Keratinocyte (primary cell): ENCODE measurements at regions not wholly inside any gene's neighbourhood (a gene's known extent, or its start where the extent isn't known, plus 50 kb on each side); places are given as distances from the start of the nearest gene placed in this dataset.
"Not testable (repeated sequence)": the region's sequence is repeated elsewhere in the genome, so short reads cannot be mapped to it uniquely, and the experiment has no call there.

ENCODE experiments used
- EZH2 ChIP-seq: IDR thresholded peaks from one replicate; pipeline ENCODE4 v1.6.1; 2012; ENCODE audit warnings: inconsistent platforms, mild to moderate bottlenecking, low read length, moderate library complexity
- TF ChIP-seq, protein P1 (sequence below), 3 experiments: IDR thresholded peaks in 1 of 3; conservative IDR thresholded peaks in 1 of 3; optimal IDR thresholded peaks in 1 of 3; 2 replicates in 2 of 3; 3 replicates in 1 of 3; pipeline versions ENCODE3 to v1.5.1; 2011; ENCODE audit warnings: low read length in 3 of 3, mild to moderate bottlenecking in 3 of 3, moderate library complexity in 2 of 3, control low read depth in 1 of 3, inconsistent platforms in 1 of 3; ENCODE audit not compliant: insufficient read depth in 2 of 3; ENCODE audit errors: extremely low read depth in 1 of 3

- TF ChIP-seq, protein P1, sequence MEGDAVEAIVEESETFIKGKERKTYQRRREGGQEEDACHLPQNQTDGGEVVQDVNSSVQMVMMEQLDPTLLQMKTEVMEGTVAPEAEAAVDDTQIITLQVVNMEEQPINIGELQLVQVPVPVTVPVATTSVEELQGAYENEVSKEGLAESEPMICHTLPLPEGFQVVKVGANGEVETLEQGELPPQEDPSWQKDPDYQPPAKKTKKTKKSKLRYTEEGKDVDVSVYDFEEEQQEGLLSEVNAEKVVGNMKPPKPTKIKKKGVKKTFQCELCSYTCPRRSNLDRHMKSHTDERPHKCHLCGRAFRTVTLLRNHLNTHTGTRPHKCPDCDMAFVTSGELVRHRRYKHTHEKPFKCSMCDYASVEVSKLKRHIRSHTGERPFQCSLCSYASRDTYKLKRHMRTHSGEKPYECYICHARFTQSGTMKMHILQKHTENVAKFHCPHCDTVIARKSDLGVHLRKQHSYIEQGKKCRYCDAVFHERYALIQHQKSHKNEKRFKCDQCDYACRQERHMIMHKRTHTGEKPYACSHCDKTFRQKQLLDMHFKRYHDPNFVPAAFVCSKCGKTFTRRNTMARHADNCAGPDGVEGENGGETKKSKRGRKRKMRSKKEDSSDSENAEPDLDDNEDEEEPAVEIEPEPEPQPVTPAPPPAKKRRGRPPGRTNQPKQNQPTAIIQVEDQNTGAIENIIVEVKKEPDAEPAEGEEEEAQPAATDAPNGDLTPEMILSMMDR (optimal IDR thresholded peaks at IDR 0.05 in 1 of 3, IDR thresholded peaks at IDR 0.05 in 1 of 3, conservative IDR thresholded peaks at IDR 0.05 in 1 of 3; ENCODE audit: extremely low read depth in 1 of 3, insufficient read depth in 2 of 3, low read length in 3 of 3) = not testable (repeated sequence)
- TF ChIP-seq EZH2 = not testable (repeated sequence)
These were observed 207.2 kb downstream of the BANP start for GRCh38 chr16:88158256-88159045.
